GM12878 (cell line): ENCODE measurements at regions not wholly inside any gene's neighbourhood (a gene's known extent, or its start where the extent isn't known, plus 50 kb on each side); places are given as distances from the start of the nearest gene placed in this dataset.

ENCODE experiments used
- ATAC-seq: fragments of 200-7000 bp; cut with Tn5 transposase; 3 replicates; pipeline ENCODE4 v1.9.1; 2020; ENCODE audit warnings: mild to moderate bottlenecking, moderate library complexity
- BruUV-seq: library from RNA; stranded (reverse); fragments of 400-500 nt; replicated peaks from 2 replicates; lab custom pipeline; 2021; lab: Mats Ljungman, UMichigan
- CTCF ChIA-PET: fragments of 300-600 bp; sonication (Branson Sonifier 250); formaldehyde crosslinking; extraction: SDS; loops from one replicate; lab custom pipeline; 2021; ENCODE audit warnings: inconsistent platforms; lab: Yijun Ruan, JAX
- POLR2A ChIA-PET: fragments of 350-600 bp; formaldehyde crosslinking; extraction: SDS; loops from one replicate; lab custom pipeline; 2021; ENCODE audit warnings: inconsistent platforms; lab: Charles Lee
- RAD21 ChIA-PET: fragments of 300-600 bp; sonication (Branson Sonifier 250); formaldehyde crosslinking; loops from one replicate; lab custom pipeline; 2023; ENCODE audit warnings: antibody characterized with exemption; ENCODE audit not compliant: unreplicated experiment; lab: Charles Lee
- SMC1A ChIA-PET: fragments of 300-600 bp; sonication (Branson Sonifier 250); formaldehyde crosslinking; loops from one replicate; lab custom pipeline; 2023; ENCODE audit not compliant: unreplicated experiment, uncharacterized antibody; lab: Charles Lee
- DNase-seq: peaks from one replicate; pipeline ENCODE4 v3.0.0-alpha.2; 2011; ENCODE audit warnings: low read depth, low spot score
- FAIRE-seq: peaks from 3 replicates; lab custom pipeline; 2011; peaks lifted over from hg19 to GRCh38; lab: Jason Lieb, UNC
- H2AFZ ChIP-seq: 2 replicates; pipeline ENCODE4 v1.6.0; 2011; ENCODE audit warnings: low read depth, low read length, control low read depth; ENCODE audit not compliant: control insufficient read depth
- H3K27ac ChIP-seq: 2 replicates; pipeline ENCODE4 v1.5.1; 2011; ENCODE audit warnings: control low read depth; ENCODE audit not compliant: control insufficient read depth, insufficient read depth
- H3K27me3 ChIP-seq, 2 experiments: replicated peaks in 1 of 2; 2 replicates each; pipeline versions ENCODE4 v1.6.0 to v1.6.1; 2011; ENCODE audit warnings: low read length in 1 of 2; ENCODE audit not compliant: control insufficient read depth in 2 of 2, insufficient read depth in 2 of 2
- H3K36me3 ChIP-seq, 2 experiments: 2 replicates each; pipeline ENCODE4 v1.5.1; 2011; ENCODE audit warnings: low read length in 1 of 2; ENCODE audit not compliant: control insufficient read depth in 2 of 2, insufficient read depth in 2 of 2
- H3K4me1 ChIP-seq: 2 replicates; pipeline ENCODE4 v1.6.1; 2011; ENCODE audit warnings: mild to moderate bottlenecking, low read length, moderate library complexity, mixed read lengths; ENCODE audit not compliant: control insufficient read depth, insufficient read depth
- H3K4me2 ChIP-seq: 2 replicates; pipeline ENCODE4 v1.6.0; 2011; ENCODE audit warnings: control low read depth; ENCODE audit not compliant: control insufficient read depth, insufficient read depth
- H3K4me3 ChIP-seq: fragments of 200-600 bp; sonication (generic); 2 replicates; pipeline ENCODE4 v1.5.1; 2016
- H3K79me2 ChIP-seq: 2 replicates; pipeline ENCODE4 v1.6.0; 2011; ENCODE audit warnings: low read length; ENCODE audit not compliant: control insufficient read depth, insufficient read depth
- H3K9ac ChIP-seq: 2 replicates; pipeline ENCODE4 v1.8.0; 2011; ENCODE audit warnings: low read length, control low read depth, mixed read lengths; ENCODE audit not compliant: control insufficient read depth, insufficient read depth
- H3K9me3 ChIP-seq: replicated peaks from 3 replicates; pipeline ENCODE4 v1.5.1; 2011; ENCODE audit warnings: mild to moderate bottlenecking, low read length; ENCODE audit not compliant: control insufficient read depth, insufficient read depth
- H4K20me1 ChIP-seq: 2 replicates; pipeline ENCODE4 v1.6.0; 2011; ENCODE audit not compliant: control insufficient read depth, insufficient read depth
- CBX3 ChIP-seq: fragments of 200-600 bp; sonication (generic); IDR thresholded peaks from 2 replicates; pipeline ENCODE4 v1.6.1; 2016; ENCODE audit warnings: low read depth, borderline replicate concordance
- DPF2 ChIP-seq: fragments of 450-650 bp; IDR thresholded peaks from 2 replicates; pipeline ENCODE4 v1.6.1; 2017; ENCODE audit warnings: mild to moderate bottlenecking
- IKZF1 ChIP-seq: fragments of 450-650 bp; conservative IDR thresholded peaks from 2 replicates; pipeline ENCODE4 v1.6.1; 2017; ENCODE audit warnings: antibody characterized with exemption, mild to moderate bottlenecking
- JUND ChIP-seq: IDR thresholded peaks from 2 replicates; pipeline ENCODE4 v1.6.1; 2012; ENCODE audit warnings: low read depth, mild to moderate bottlenecking, low read length, improper control_type of control experiment, moderate library complexity
- NBN ChIP-seq: fragments of 450-650 bp; IDR thresholded peaks from 2 replicates; pipeline ENCODE4 v1.6.1; 2016
- NR2F1 ChIP-seq: fragments of 450-650 bp; conservative IDR thresholded peaks from 2 replicates; pipeline ENCODE4 v1.6.1; 2017; ENCODE audit warnings: mild to moderate bottlenecking
- TCF3 ChIP-seq: IDR thresholded peaks from 2 replicates; pipeline ENCODE4 v1.6.1; 2012; ENCODE audit warnings: low read depth, mild to moderate bottlenecking, low read length, borderline replicate concordance; ENCODE audit not compliant: insufficient read depth
- WRNIP1 ChIP-seq: IDR thresholded peaks from 2 replicates; pipeline ENCODE4 v1.6.1; 2011; ENCODE audit warnings: low read depth, low read length, improper control_type of control experiment, borderline replicate concordance
- whole genome bisulfite sequencing: methylation state at CpG from one replicate; pipeline ENCODE4 v1.1.6; 2016; ENCODE audit warnings: low lambda C conversion rate; ENCODE audit not compliant: insufficient replicate concordance, insufficient coverage; ENCODE audit errors: missing lambda C conversion rate; 5-methylcytosine and 5-hydroxymethylcytosine counted together
- in situ Hi-C: fragments of 300-500 bp; cut with MboI; formaldehyde crosslinking; loops from 9 replicates; pipeline ENCODE4 v1.14.3; 2018; ENCODE audit warnings: mixed read lengths
- intact Hi-C: fragments of 100-400 bp; cut with micrococcal nuclease; formaldehyde crosslinking; loops from one replicate; pipeline ENCODE4 v1.14.2; 2022; ENCODE audit not compliant: unreplicated experiment
- TF ChIP-seq, protein P1 (sequence below): fragments of 450-650 bp; IDR thresholded peaks from 2 replicates; pipeline ENCODE4 v1.6.1; 2017; ENCODE audit warnings: mild to moderate bottlenecking, moderate library complexity
- TF ChIP-seq, protein P2 (sequence below): fragments of 450-650 bp; formaldehyde crosslinking; IDR thresholded peaks from 2 replicates; pipeline ENCODE4 v1.4.0; 2022; ENCODE audit warnings: mild to moderate bottlenecking, moderate library complexity
- TF ChIP-seq, protein P3 (sequence below): IDR thresholded peaks from 2 replicates; pipeline ENCODE4 v1.6.1; 2012; ENCODE audit warnings: low read depth, low read length, improper control_type of control experiment
- TF ChIP-seq, protein P4 (sequence below): fragments of 450-650 bp; IDR thresholded peaks from 2 replicates; pipeline ENCODE4 v1.6.1; 2017; ENCODE audit warnings: mild to moderate bottlenecking, moderate library complexity

DNA sequence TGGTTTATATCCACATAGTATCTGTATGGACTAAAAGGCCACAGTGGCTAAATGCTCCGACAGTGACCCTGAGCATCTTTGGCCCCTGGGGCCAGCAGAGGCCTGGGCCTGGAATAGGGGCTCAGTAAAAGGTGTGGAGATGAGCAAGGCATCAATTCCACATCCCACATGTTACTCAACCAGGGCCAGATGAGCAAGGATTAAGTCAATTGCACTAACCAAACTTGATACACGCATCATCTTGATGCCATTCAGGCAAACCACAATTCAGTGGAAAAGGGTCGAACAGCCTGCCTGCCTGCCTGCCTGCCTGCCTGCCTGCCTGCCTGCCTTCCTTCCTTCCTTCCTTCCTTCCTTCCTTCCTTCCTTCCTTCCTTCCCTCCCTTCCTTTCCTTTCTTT is 53.5 kb upstream of the DNAJA2 start (continued):
- TF ChIP-seq CBX3, result no peak
- TF ChIP-seq DPF2, result no peak
- no peak for TF ChIP-seq IKZF1

DNA sequence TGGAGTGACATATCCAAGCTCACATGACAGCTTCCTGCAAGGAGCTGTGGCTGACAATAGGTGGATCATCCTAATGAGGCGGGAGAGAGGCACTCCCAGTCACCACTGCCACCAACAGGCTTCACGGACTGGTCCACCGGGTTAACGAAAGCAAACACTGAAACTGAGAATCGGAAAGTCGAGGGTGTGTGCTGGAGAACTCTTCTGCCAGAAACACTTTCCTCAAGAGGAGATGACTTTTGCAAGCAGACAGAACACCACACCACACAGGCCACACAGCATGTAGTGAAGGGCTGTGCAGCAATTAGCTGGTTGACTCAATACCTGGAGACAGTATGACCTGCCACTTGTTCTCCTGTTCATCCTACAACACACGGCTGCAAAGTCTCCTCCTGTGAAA is 53.0 kb upstream of the DNAJA2 start:
- ChIA-PET RAD21 (no interaction called here), POLR2A (no interaction called here), SMC1A (interaction anchor here (1.4 kb wide), 1 partner anchor 115 kb away, joined by 3 read pairs; no protein-coding TSS in a partner anchor), CTCF (interaction anchor here (0.9 kb wide), 2 partner anchors 11 to 352 kb away, joined by 3 to 4 read pairs; no protein-coding TSS in a partner anchor)
- ATAC-seq, result no peak
- no peaks in the 10 kb centered on the region for H3K79me2 ChIP-seq
- no peaks in the 10 kb centered on the region for H4K20me1 ChIP-seq
- BruUV-seq, result no TSS peak
- H3K4me2 ChIP-seq, result no peak overlapping the region
- H3K36me3 ChIP-seq, result no peaks in the 10 kb centered on the region
- no peak overlapping the region for H3K27ac ChIP-seq
- intact Hi-C loops (no loop called here), in situ Hi-C loops (no loop called here)
- no peak overlapping the region for H2AFZ ChIP-seq
- no peaks in the 10 kb centered on the region for H3K4me1 ChIP-seq
- no peaks in the 10 kb centered on the region for H3K9me3 ChIP-seq
- H3K9ac ChIP-seq, result no peak overlapping the region
- no peak for FAIRE-seq
- H3K4me3 ChIP-seq, result no peak overlapping the region
- DNase-seq, result no peak
- 77% methylated on average over 7 of the region's 7 CpGs for WGBS
- no peaks in the 10 kb centered on the region for H3K27me3 ChIP-seq
- TF ChIP-seq, protein P1, sequence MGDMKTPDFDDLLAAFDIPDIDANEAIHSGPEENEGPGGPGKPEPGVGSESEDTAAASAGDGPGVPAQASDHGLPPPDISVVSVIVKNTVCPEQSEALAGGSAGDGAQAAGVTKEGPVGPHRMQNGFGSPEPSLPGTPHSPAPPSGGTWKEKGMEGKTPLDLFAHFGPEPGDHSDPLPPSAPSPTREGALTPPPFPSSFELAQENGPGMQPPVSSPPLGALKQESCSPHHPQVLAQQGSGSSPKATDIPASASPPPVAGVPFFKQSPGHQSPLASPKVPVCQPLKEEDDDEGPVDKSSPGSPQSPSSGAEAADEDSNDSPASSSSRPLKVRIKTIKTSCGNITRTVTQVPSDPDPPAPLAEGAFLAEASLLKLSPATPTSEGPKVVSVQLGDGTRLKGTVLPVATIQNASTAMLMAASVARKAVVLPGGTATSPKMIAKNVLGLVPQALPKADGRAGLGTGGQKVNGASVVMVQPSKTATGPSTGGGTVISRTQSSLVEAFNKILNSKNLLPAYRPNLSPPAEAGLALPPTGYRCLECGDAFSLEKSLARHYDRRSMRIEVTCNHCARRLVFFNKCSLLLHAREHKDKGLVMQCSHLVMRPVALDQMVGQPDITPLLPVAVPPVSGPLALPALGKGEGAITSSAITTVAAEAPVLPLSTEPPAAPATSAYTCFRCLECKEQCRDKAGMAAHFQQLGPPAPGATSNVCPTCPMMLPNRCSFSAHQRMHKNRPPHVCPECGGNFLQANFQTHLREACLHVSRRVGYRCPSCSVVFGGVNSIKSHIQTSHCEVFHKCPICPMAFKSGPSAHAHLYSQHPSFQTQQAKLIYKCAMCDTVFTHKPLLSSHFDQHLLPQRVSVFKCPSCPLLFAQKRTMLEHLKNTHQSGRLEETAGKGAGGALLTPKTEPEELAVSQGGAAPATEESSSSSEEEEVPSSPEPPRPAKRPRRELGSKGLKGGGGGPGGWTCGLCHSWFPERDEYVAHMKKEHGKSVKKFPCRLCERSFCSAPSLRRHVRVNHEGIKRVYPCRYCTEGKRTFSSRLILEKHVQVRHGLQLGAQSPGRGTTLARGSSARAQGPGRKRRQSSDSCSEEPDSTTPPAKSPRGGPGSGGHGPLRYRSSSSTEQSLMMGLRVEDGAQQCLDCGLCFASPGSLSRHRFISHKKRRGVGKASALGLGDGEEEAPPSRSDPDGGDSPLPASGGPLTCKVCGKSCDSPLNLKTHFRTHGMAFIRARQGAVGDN, result no peak
- TF ChIP-seq CBX3 (no peak), TCF3 (no peak), NR2F1 (no peak), WRNIP1 (no peak), JUND (no peak), NBN (no peak)
- TF ChIP-seq, protein P2, sequence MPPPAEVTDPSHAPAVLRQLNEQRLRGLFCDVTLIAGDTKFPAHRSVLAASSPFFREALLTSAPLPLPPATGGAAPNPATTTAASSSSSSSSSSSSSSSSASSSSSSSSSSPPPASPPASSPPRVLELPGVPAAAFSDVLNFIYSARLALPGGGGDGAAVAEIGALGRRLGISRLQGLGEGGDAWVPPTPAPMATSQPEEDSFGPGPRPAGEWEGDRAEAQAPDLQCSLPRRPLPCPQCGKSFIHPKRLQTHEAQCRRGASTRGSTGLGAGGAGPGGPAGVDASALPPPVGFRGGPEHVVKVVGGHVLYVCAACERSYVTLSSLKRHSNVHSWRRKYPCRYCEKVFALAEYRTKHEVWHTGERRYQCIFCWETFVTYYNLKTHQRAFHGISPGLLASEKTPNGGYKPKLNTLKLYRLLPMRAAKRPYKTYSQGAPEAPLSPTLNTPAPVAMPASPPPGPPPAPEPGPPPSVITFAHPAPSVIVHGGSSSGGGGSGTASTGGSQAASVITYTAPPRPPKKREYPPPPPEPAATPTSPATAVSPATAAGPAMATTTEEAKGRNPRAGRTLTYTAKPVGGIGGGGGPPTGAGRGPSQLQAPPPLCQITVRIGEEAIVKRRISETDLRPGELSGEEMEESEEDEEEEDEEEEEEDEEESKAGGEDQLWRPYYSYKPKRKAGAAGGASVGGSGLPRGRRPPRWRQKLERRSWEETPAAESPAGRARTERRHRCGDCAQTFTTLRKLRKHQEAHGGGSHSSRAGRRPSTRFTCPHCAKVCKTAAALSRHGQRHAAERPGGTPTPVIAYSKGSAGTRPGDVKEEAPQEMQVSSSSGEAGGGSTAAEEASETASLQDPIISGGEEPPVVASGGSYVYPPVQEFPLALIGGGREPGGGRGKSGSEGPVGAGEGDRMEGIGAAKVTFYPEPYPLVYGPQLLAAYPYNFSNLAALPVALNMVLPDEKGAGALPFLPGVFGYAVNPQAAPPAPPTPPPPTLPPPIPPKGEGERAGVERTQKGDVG, result no peak
- TF ChIP-seq, protein P3, sequence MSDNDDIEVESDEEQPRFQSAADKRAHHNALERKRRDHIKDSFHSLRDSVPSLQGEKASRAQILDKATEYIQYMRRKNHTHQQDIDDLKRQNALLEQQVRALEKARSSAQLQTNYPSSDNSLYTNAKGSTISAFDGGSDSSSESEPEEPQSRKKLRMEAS, result no peak
- TF ChIP-seq, protein P4, sequence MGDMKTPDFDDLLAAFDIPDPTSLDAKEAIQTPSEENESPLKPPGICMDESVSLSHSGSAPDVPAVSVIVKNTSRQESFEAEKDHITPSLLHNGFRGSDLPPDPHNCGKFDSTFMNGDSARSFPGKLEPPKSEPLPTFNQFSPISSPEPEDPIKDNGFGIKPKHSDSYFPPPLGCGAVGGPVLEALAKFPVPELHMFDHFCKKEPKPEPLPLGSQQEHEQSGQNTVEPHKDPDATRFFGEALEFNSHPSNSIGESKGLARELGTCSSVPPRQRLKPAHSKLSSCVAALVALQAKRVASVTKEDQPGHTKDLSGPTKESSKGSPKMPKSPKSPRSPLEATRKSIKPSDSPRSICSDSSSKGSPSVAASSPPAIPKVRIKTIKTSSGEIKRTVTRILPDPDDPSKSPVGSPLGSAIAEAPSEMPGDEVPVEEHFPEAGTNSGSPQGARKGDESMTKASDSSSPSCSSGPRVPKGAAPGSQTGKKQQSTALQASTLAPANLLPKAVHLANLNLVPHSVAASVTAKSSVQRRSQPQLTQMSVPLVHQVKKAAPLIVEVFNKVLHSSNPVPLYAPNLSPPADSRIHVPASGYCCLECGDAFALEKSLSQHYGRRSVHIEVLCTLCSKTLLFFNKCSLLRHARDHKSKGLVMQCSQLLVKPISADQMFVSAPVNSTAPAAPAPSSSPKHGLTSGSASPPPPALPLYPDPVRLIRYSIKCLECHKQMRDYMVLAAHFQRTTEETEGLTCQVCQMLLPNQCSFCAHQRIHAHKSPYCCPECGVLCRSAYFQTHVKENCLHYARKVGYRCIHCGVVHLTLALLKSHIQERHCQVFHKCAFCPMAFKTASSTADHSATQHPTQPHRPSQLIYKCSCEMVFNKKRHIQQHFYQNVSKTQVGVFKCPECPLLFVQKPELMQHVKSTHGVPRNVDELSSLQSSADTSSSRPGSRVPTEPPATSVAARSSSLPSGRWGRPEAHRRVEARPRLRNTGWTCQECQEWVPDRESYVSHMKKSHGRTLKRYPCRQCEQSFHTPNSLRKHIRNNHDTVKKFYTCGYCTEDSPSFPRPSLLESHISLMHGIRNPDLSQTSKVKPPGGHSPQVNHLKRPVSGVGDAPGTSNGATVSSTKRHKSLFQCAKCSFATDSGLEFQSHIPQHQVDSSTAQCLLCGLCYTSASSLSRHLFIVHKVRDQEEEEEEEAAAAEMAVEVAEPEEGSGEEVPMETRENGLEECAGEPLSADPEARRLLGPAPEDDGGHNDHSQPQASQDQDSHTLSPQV, result no peak
